Neural cell (in vitro differentiated cells): ENCODE measurements at regions not wholly inside any gene's neighbourhood (a gene's known extent, or its start where the extent isn't known, plus 50 kb on each side); places are given as distances from the start of the nearest gene placed in this dataset.

Experiments used
- H2AFZ ChIP-seq: fragments of 200-600, 300-800 bp; sonication (generic), shearing (Covaris generic); 2 replicates; pipeline ENCODE4 v1.6.0; 2014; ENCODE audit warnings: low read depth, mild to moderate bottlenecking, antibody characterized with exemption, low read length, moderate library complexity
- H3F3A ChIP-seq: fragments of 200-600 bp; shearing (Covaris generic); 2 replicates; pipeline ENCODE4 v1.6.1; 2016; ENCODE audit warnings: mild to moderate bottlenecking, moderate library complexity, mixed read lengths, antibody characterized with exemption, low read length; ENCODE audit not compliant: insufficient read depth, poor library complexity, severe bottlenecking
- H3K27ac ChIP-seq: fragments of 200-600, 300-800 bp; sonication (generic), shearing (Covaris generic); 2 replicates; pipeline ENCODE4 v1.5.1; 2014; ENCODE audit warnings: mild to moderate bottlenecking, low read length, moderate library complexity
- H3K27me3 ChIP-seq: fragments of 300-800, 200-600 bp; sonication (generic), shearing (Covaris generic); 2 replicates; pipeline ENCODE4 v1.6.0; 2014; ENCODE audit warnings: mild to moderate bottlenecking, low read depth, low read length, moderate library complexity; ENCODE audit not compliant: insufficient read depth
- H3K36me3 ChIP-seq: fragments of 300-800, 200-600 bp; sonication (generic), shearing (Covaris generic); 2 replicates; pipeline ENCODE4 v1.5.1; 2014; ENCODE audit warnings: mild to moderate bottlenecking, antibody characterized with exemption, low read length, moderate library complexity; ENCODE audit not compliant: insufficient read depth
- H3K4me2 ChIP-seq: fragments of 300-800, 200-600 bp; sonication (generic), shearing (Covaris generic); 2 replicates; pipeline ENCODE4 v1.6.0; 2014; ENCODE audit warnings: mild to moderate bottlenecking, low read length
- H3K4me3 ChIP-seq: fragments of 300-800, 200-600 bp; sonication (generic), shearing (Covaris generic); 2 replicates; pipeline ENCODE4 v1.5.1; 2014; ENCODE audit warnings: mild to moderate bottlenecking, low read length, moderate library complexity
- H3K79me2 ChIP-seq: fragments of 200-600 bp; shearing (Covaris generic); replicated peaks from 2 replicates; pipeline ENCODE4 v1.6.0; 2014; ENCODE audit warnings: mild to moderate bottlenecking, low read length, moderate library complexity; ENCODE audit not compliant: insufficient read depth
- H3K9ac ChIP-seq: fragments of 300-800, 200-600 bp; sonication (generic), shearing (Covaris generic); 2 replicates; pipeline ENCODE4 v1.6.1; 2016; ENCODE audit warnings: mild to moderate bottlenecking, low read length, mixed read lengths
- H3K9me2 ChIP-seq: fragments of 200-600 bp; shearing (Covaris generic); 2 replicates; pipeline ENCODE4 v1.6.1; 2016; ENCODE audit warnings: mild to moderate bottlenecking, low read length, mixed read lengths; ENCODE audit not compliant: insufficient read depth
- H3K9me3 ChIP-seq: fragments of 200-600, 300-800 bp; sonication (generic), shearing (Covaris generic); 2 replicates; pipeline ENCODE4 v1.6.1; 2016; ENCODE audit warnings: mild to moderate bottlenecking, mixed run types, low read length, moderate library complexity, mixed read lengths
- H4K20me1 ChIP-seq: fragments of 200-600 bp; shearing (Covaris generic); 2 replicates; pipeline ENCODE4 v1.6.1; 2016; ENCODE audit warnings: mild to moderate bottlenecking, mixed run types; ENCODE audit not compliant: insufficient read depth
- CTCF ChIP-seq: fragments of 450-650 bp; IDR thresholded peaks from 2 replicates; pipeline ENCODE4 v1.5.1; 2014; ENCODE audit warnings: antibody characterized with exemption, mild to moderate bottlenecking, moderate library complexity; ENCODE audit not compliant: poor library complexity, severe bottlenecking
- EP300 ChIP-seq: fragments of 450-650 bp; conservative IDR thresholded peaks from 2 replicates; pipeline ENCODE4 v1.6.1; 2014; ENCODE audit warnings: antibody characterized with exemption, mild to moderate bottlenecking, moderate library complexity; ENCODE audit not compliant: poor library complexity, severe bottlenecking
- EZH2 ChIP-seq: fragments of 200-600, 300-800 bp; shearing (Covaris generic), sonication (generic); IDR thresholded peaks from 2 replicates; pipeline ENCODE4 v1.6.1; 2014; ENCODE audit warnings: antibody characterized with exemption, low read length, borderline replicate concordance, mild to moderate bottlenecking; ENCODE audit not compliant: insufficient read depth, poor library complexity, severe bottlenecking
- MXI1 ChIP-seq: fragments of 450-650 bp; conservative IDR thresholded peaks from 2 replicates; pipeline ENCODE4 v1.6.1; 2014; ENCODE audit warnings: antibody characterized with exemption, mild to moderate bottlenecking; ENCODE audit not compliant: poor library complexity, severe bottlenecking
- POLR2AphosphoS5 ChIP-seq: IDR thresholded peaks from 2 replicates; pipeline ENCODE4 v1.6.1; 2012
- RAD21 ChIP-seq: fragments of 450-650 bp; conservative IDR thresholded peaks from 2 replicates; pipeline ENCODE4 v1.6.1; 2014; ENCODE audit warnings: antibody characterized with exemption, mild to moderate bottlenecking, moderate library complexity
- SMC3 ChIP-seq: fragments of 450-650 bp; conservative IDR thresholded peaks from 2 replicates; pipeline ENCODE4 v1.6.1; 2014; ENCODE audit warnings: antibody characterized with exemption, mild to moderate bottlenecking, moderate library complexity; ENCODE audit not compliant: poor library complexity
- TAF1 ChIP-seq: IDR thresholded peaks from 2 replicates; pipeline ENCODE4 v1.6.1; 2012; ENCODE audit warnings: low read depth
- TF ChIP-seq, protein P1 (sequence below): IDR thresholded peaks from 2 replicates; pipeline ENCODE4 v1.6.1; 2012; ENCODE audit warnings: borderline replicate concordance

- no peak overlapping the region for H3K27ac ChIP-seq
- H3F3A ChIP-seq = no peaks in the 10 kb centered on the region
- no peak overlapping the region for H3K4me2 ChIP-seq
- no peaks in the 10 kb centered on the region for H3K9me3 ChIP-seq
- TF ChIP-seq, protein P1, sequence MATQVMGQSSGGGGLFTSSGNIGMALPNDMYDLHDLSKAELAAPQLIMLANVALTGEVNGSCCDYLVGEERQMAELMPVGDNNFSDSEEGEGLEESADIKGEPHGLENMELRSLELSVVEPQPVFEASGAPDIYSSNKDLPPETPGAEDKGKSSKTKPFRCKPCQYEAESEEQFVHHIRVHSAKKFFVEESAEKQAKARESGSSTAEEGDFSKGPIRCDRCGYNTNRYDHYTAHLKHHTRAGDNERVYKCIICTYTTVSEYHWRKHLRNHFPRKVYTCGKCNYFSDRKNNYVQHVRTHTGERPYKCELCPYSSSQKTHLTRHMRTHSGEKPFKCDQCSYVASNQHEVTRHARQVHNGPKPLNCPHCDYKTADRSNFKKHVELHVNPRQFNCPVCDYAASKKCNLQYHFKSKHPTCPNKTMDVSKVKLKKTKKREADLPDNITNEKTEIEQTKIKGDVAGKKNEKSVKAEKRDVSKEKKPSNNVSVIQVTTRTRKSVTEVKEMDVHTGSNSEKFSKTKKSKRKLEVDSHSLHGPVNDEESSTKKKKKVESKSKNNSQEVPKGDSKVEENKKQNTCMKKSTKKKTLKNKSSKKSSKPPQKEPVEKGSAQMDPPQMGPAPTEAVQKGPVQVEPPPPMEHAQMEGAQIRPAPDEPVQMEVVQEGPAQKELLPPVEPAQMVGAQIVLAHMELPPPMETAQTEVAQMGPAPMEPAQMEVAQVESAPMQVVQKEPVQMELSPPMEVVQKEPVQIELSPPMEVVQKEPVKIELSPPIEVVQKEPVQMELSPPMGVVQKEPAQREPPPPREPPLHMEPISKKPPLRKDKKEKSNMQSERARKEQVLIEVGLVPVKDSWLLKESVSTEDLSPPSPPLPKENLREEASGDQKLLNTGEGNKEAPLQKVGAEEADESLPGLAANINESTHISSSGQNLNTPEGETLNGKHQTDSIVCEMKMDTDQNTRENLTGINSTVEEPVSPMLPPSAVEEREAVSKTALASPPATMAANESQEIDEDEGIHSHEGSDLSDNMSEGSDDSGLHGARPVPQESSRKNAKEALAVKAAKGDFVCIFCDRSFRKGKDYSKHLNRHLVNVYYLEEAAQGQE = no peak
- TF ChIP-seq TAF1 (no peak), CTCF (peak; percentile 88), MXI1 (no peak), SMC3 (peak; percentile 97), EP300 (no peak), RAD21 (peak; percentile 93), EZH2 (no peak), POLR2AphosphoS5 (no peak)
- no peak overlapping the region for H3K9ac ChIP-seq
- no peaks in the 10 kb centered on the region for H3K9me2 ChIP-seq
- H2AFZ ChIP-seq = no peak overlapping the region
- H3K27me3 ChIP-seq = no peaks in the 10 kb centered on the region
- H3K4me3 ChIP-seq = no peak overlapping the region
- H3K36me3 ChIP-seq = no peaks in the 10 kb centered on the region
- no peaks in the 10 kb centered on the region for H3K79me2 ChIP-seq
- H4K20me1 ChIP-seq = no peaks in the 10 kb centered on the region
Observed at GRCh38 chr9:109574061-109574882, 76.2 kb upstream of the PTPN3 start.

DNA sequence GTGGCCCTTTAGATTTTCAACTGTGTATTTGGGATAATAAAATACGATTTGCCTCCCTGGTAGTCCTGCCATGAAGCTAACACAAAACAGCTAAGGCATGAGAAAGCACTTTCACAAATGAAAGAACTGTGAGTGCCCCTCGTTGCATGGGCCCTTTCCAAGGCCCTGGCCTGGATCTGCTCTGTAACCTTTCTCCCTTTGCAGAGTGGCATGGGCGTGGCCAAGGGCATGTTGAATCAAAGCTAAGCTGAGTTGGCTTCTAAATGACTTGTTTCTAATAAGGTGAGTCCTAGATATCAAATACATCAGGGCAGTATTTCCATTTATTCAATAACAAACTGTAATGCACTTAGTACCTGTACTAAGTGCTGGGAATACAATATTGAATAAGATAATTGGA lies 78.7 kb upstream of the PTPN3 start:
- H3K9ac ChIP-seq = no peak overlapping the region
- H3K27me3 ChIP-seq = no peaks in the 10 kb centered on the region
- no peaks in the 10 kb centered on the region for H3K36me3 ChIP-seq
- no peak overlapping the region for H3K4me2 ChIP-seq
- no peak for TF ChIP-seq EP300
- no peak for TF ChIP-seq CTCF
- no peak for TF ChIP-seq MXI1
- no peak for TF ChIP-seq SMC3
- no peak for TF ChIP-seq TAF1
- TF ChIP-seq EZH2 = no peak
- no peak for TF ChIP-seq POLR2AphosphoS5
- TF ChIP-seq, protein P1 = no peak
- TF ChIP-seq RAD21 = no peak
- H3K9me3 ChIP-seq = no peaks in the 10 kb centered on the region
- no peaks in the 10 kb centered on the region for H3F3A ChIP-seq
- no peaks in the 10 kb centered on the region for H3K79me2 ChIP-seq
- H2AFZ ChIP-seq = no peak overlapping the region
- no peaks in the 10 kb centered on the region for H4K20me1 ChIP-seq
- H3K9me2 ChIP-seq = no peaks in the 10 kb centered on the region
- no peak overlapping the region for H3K27ac ChIP-seq
- H3K4me3 ChIP-seq = no peak overlapping the region
